ENCODE measurements at regions not wholly inside any gene's neighbourhood (a gene's known extent, or its start where the extent isn't known, plus 50 kb on each side); places are given as distances from the start of the nearest gene placed in this dataset.

- no TSS peak for BruUV-seq (replicated peaks)
- no peak overlapping the region for H3K4me3 ChIP-seq (replicated peaks in 1 of 3; ENCODE audit: insufficient read depth in 1 of 3, low read depth in 1 of 3, low read length in 3 of 3)
- no peak for DNase-seq (ENCODE audit: low read depth, low spot score)
- ChIA-PET CTCF (interaction anchor here (1.1 kb wide), 1 partner anchor 21 kb away, joined by 4 read pairs; no protein-coding TSS in a partner anchor), POLR2A (no interaction called here)
- H3K9me1 ChIP-seq (replicated peaks; ENCODE audit: control insufficient read depth, extremely low read depth, insufficient read depth, low read length) = no peaks in the 10 kb centered on the region
- intact Hi-C loops (cut with micrococcal nuclease) (no loop called here), dilution Hi-C loops (cut with MboI; ENCODE audit: extremely low pct_ligation_motif_present, low sequenced_read_pairs) (no loop called here)
- no peaks in the 10 kb centered on the region for H3K4me1 ChIP-seq (ENCODE audit: control insufficient read depth, extremely low read depth, insufficient read depth, low read length)
- no peak for TF ChIP-seq EZH2 (IDR thresholded peaks at IDR 0.05; ENCODE audit: borderline replicate concordance, low read depth, low read length, severe bottlenecking)
- no peak for TF ChIP-seq FOS (IDR thresholded peaks at IDR 0.05; ENCODE audit: borderline replicate concordance, insufficient read depth, low read length)
- TF ChIP-seq POLR2AphosphoS5 (IDR thresholded peaks at IDR 0.05; ENCODE audit: insufficient read depth, low read depth, low read length) = no peak
- TF ChIP-seq, protein P1, sequence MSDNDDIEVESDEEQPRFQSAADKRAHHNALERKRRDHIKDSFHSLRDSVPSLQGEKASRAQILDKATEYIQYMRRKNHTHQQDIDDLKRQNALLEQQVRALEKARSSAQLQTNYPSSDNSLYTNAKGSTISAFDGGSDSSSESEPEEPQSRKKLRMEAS (IDR thresholded peaks at IDR 0.05; ENCODE audit: insufficient read depth, insufficient read length) = no peak
- H3K36me3 ChIP-seq (ENCODE audit: control insufficient read depth in 2 of 2, extremely low read depth in 1 of 2, insufficient read depth in 2 of 2, low read length in 2 of 2) = no peaks in the 10 kb centered on the region
- H3K79me2 ChIP-seq (ENCODE audit: control insufficient read depth, insufficient read depth, low read length) = no peaks in the 10 kb centered on the region
- H3K27ac ChIP-seq (ENCODE audit: insufficient read depth, low read depth, low read length) = no peak overlapping the region
- no peak for FAIRE-seq
- H3K9ac ChIP-seq (replicated peaks; ENCODE audit: extremely low read depth, insufficient read depth, low read length) = no peak overlapping the region
- H3K4me2 ChIP-seq (ENCODE audit: insufficient read depth, low read length) = no peak overlapping the region
- no peaks in the 10 kb centered on the region for H3K9me3 ChIP-seq (replicated peaks; ENCODE audit: control insufficient read depth, insufficient read depth, low read length)
- H2AFZ ChIP-seq (ENCODE audit: low read depth, low read length) = no peak overlapping the region
- H4K20me1 ChIP-seq (replicated peaks; ENCODE audit: control insufficient read depth, extremely low read depth, insufficient read depth, low read length) = no peaks in the 10 kb centered on the region
- no peaks in the 10 kb centered on the region for H3K27me3 ChIP-seq (ENCODE audit: control insufficient read depth in 2 of 2, insufficient read depth in 2 of 2, low read length in 2 of 2)
Observed at GRCh38 chr4:8796096-8796495, 75.5 kb downstream of the HMX1 start.

DNA sequence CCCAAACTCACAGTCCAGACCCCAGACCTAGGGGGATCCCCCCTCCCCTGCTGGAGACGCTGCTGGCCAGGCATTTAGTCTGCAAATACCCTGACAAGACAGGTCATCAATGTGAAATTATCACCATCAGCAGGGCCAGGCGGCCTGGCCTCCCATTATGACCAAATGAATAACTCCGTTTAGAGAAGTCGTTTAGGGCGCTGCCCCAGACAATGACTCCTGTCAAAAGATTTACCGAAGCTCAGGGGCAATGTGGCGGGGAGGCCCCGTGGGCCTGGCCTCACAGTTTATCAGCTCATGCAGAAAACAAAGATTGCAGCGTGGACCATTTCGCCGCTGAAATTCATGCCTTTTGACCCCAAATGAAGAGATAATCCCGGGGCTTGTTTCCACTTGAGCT, 76.5 kb downstream of the HMX1 start:
- intact Hi-C loops (cut with micrococcal nuclease) = no loop called here
- ChIA-PET CTCF (interaction anchor here (1.1 kb wide), 1 partner anchor 22 kb away, joined by 4 read pairs; no protein-coding TSS in a partner anchor), POLR2A (no interaction called here)
- Histone ChIP-seq H4K20me1 (replicated peaks; ENCODE audit: control insufficient read depth, extremely low read depth, insufficient read depth, low read length) (no peaks in the 10 kb centered on the region), H2AFZ (ENCODE audit: low read depth, low read length) (no peak overlapping the region), H3K36me3 (ENCODE audit: control insufficient read depth in 2 of 2, extremely low read depth in 1 of 2, insufficient read depth in 2 of 2, low read length in 2 of 2) (no peaks in the 10 kb centered on the region), H3K4me2 (ENCODE audit: insufficient read depth, low read length) (no peak overlapping the region), H3K4me1 (ENCODE audit: control insufficient read depth, extremely low read depth, insufficient read depth, low read length) (no peaks in the 10 kb centered on the region), H3K9ac (replicated peaks; ENCODE audit: extremely low read depth, insufficient read depth, low read length) (no peak overlapping the region), H3K4me3 (replicated peaks in 1 of 3; ENCODE audit: insufficient read depth in 1 of 3, low read depth in 1 of 3, low read length in 3 of 3) (no peak overlapping the region), H3K27me3 (ENCODE audit: control insufficient read depth in 2 of 2, insufficient read depth in 2 of 2, low read length in 2 of 2) (no peaks in the 10 kb centered on the region), H3K9me3 (replicated peaks; ENCODE audit: control insufficient read depth, insufficient read depth, low read length) (no peaks in the 10 kb centered on the region), H3K79me2 (ENCODE audit: control insufficient read depth, insufficient read depth, low read length) (no peaks in the 10 kb centered on the region), H3K27ac (ENCODE audit: insufficient read depth, low read depth, low read length) (no peak overlapping the region), H3K9me1 (replicated peaks; ENCODE audit: control insufficient read depth, extremely low read depth, insufficient read depth, low read length) (no peaks in the 10 kb centered on the region)
- TF ChIP-seq POLR2A (IDR thresholded peaks at IDR 0.05; ENCODE audit: low read depth, low read length) (no peak), GATA2 (IDR thresholded peaks at IDR 0.05; ENCODE audit: insufficient read depth, insufficient read length, low read depth, low read length) (no peak), EZH2 (IDR thresholded peaks at IDR 0.05; ENCODE audit: borderline replicate concordance, low read depth, low read length, severe bottlenecking) (no peak), FOS (IDR thresholded peaks at IDR 0.05; ENCODE audit: borderline replicate concordance, insufficient read depth, low read length) (no peak), POLR2AphosphoS5 (IDR thresholded peaks at IDR 0.05; ENCODE audit: insufficient read depth, low read depth, low read length) (no peak), JUN (IDR thresholded peaks at IDR 0.05; ENCODE audit: borderline replicate concordance, insufficient read depth, insufficient read length, low read depth) (no peak), CTCF (IDR thresholded peaks at IDR 0.05; ENCODE audit: extremely low read depth in 1 of 2, insufficient read depth in 1 of 2, low read depth in 1 of 2, low read length in 2 of 2) (no peak), MYC (IDR thresholded peaks at IDR 0.05; ENCODE audit: low read depth, low read length) (no peak)
- TF ChIP-seq, protein P1 (IDR thresholded peaks at IDR 0.05; ENCODE audit: insufficient read depth, insufficient read length) = no peak
- FAIRE-seq (no peak), DNase-seq (ENCODE audit: low read depth, low spot score) (no peak)
- no TSS peak for BruUV-seq (replicated peaks)
- dilution Hi-C loops (cut with MboI; ENCODE audit: extremely low pct_ligation_motif_present, low sequenced_read_pairs) = no loop called here
